IPS-18a (cell line): ENCODE measurements at regions not wholly inside any gene's neighbourhood (a gene's known extent, or its start where the extent isn't known, plus 50 kb on each side); places are given as distances from the start of the nearest gene placed in this dataset.

ENCODE experiments used
- H3K27ac ChIP-seq: one replicate; pipeline ENCODE4 v1.5.1; 2013; ENCODE audit warnings: low read length
- H3K27me3 ChIP-seq: one replicate; pipeline ENCODE4 v1.6.1; 2013; ENCODE audit warnings: mild to moderate bottlenecking, low read length; ENCODE audit not compliant: control insufficient read depth, insufficient read depth
- H3K36me3 ChIP-seq: one replicate; pipeline ENCODE4 v1.6.1; 2013; ENCODE audit warnings: low read depth, low read length; ENCODE audit not compliant: control insufficient read depth
- H3K4me1 ChIP-seq: one replicate; pipeline ENCODE4 v1.6.1; 2013; ENCODE audit warnings: low read depth, low read length; ENCODE audit not compliant: control insufficient read depth
- H3K4me3 ChIP-seq: one replicate; pipeline ENCODE4 v1.5.1; 2013; ENCODE audit warnings: low read length
- H3K9ac ChIP-seq: one replicate; pipeline ENCODE4 v1.6.1; 2013; ENCODE audit warnings: mild to moderate bottlenecking, low read length, moderate library complexity
- H3K9me3 ChIP-seq: one replicate; pipeline ENCODE4 v1.6.1; 2013; ENCODE audit warnings: low read depth, low read length; ENCODE audit not compliant: control insufficient read depth

GRCh38 chr4:124278477-124278876 lies 434.1 kb downstream of the ANKRD50 start:
- Histone ChIP-seq H3K4me3 (no peak overlapping the region), H3K27me3 (no peaks in the 10 kb centered on the region), H3K9ac (no peak overlapping the region), H3K9me3 (no peaks in the 10 kb centered on the region), H3K27ac (no peak overlapping the region), H3K4me1 (no peaks in the 10 kb centered on the region), H3K36me3 (no peaks in the 10 kb centered on the region)

- Histone ChIP-seq H3K36me3 (no peaks in the 10 kb centered on the region), H3K4me3 (no peak overlapping the region), H3K4me1 (no peaks in the 10 kb centered on the region), H3K27ac (no peak overlapping the region), H3K9me3 (no peaks in the 10 kb centered on the region), H3K27me3 (no peaks in the 10 kb centered on the region), H3K9ac (no peak overlapping the region)
Measured at GRCh38 chr4:124279741-124280140, 432.8 kb downstream of the ANKRD50 start.

GRCh38 chr4:124282301-124282898 lies 430.1 kb downstream of the ANKRD50 start:
- Histone ChIP-seq H3K9me3 (no peaks in the 10 kb centered on the region), H3K27ac (no peak overlapping the region), H3K4me1 (no peaks in the 10 kb centered on the region), H3K9ac (no peak overlapping the region), H3K4me3 (no peak overlapping the region), H3K27me3 (no peaks in the 10 kb centered on the region), H3K36me3 (no peaks in the 10 kb centered on the region)

GRCh38 chr4:124288706-124289486 lies 423.6 kb downstream of the ANKRD50 start:
- Histone ChIP-seq H3K27me3 (no peaks in the 10 kb centered on the region), H3K4me3 (no peak overlapping the region), H3K9ac (no peak overlapping the region), H3K4me1 (no peaks in the 10 kb centered on the region), H3K27ac (no peak overlapping the region), H3K36me3 (no peaks in the 10 kb centered on the region), H3K9me3 (no peaks in the 10 kb centered on the region)

- no peak overlapping the region for H3K9ac ChIP-seq
- no peaks in the 10 kb centered on the region for H3K36me3 ChIP-seq
- H3K27ac ChIP-seq, result no peak overlapping the region
- no peak overlapping the region for H3K4me3 ChIP-seq
- no peaks in the 10 kb centered on the region for H3K4me1 ChIP-seq
- no peaks in the 10 kb centered on the region for H3K27me3 ChIP-seq
- no peaks in the 10 kb centered on the region for H3K9me3 ChIP-seq
Measured at GRCh38 chr4:124290678-124291077, 421.9 kb downstream of the ANKRD50 start.

GRCh38 chr4:124295413-124295812 lies 417.1 kb downstream of the ANKRD50 start:
- Histone ChIP-seq H3K27ac (no peak overlapping the region), H3K4me1 (no peaks in the 10 kb centered on the region), H3K9ac (no peak overlapping the region), H3K4me3 (no peak overlapping the region), H3K9me3 (no peaks in the 10 kb centered on the region), H3K27me3 (no peaks in the 10 kb centered on the region), H3K36me3 (no peaks in the 10 kb centered on the region)

- Histone ChIP-seq H3K9ac (no peak overlapping the region), H3K4me1 (peaks cover 5% of the 10 kb centered on the region), H3K36me3 (no peaks in the 10 kb centered on the region), H3K27me3 (no peaks in the 10 kb centered on the region), H3K27ac (no peak overlapping the region), H3K4me3 (no peak overlapping the region), H3K9me3 (no peaks in the 10 kb centered on the region)
Measured at GRCh38 chr4:124304941-124305340, 407.6 kb downstream of the ANKRD50 start.

GRCh38 chr4:124306352-124306751 lies 406.2 kb downstream of the ANKRD50 start:
- Histone ChIP-seq H3K36me3 (no peaks in the 10 kb centered on the region), H3K27ac (no peak overlapping the region), H3K9me3 (no peaks in the 10 kb centered on the region), H3K27me3 (no peaks in the 10 kb centered on the region), H3K9ac (no peak overlapping the region), H3K4me3 (no peak overlapping the region), H3K4me1 (peaks cover 5% of the 10 kb centered on the region)

GRCh38 chr4:124307143-124307542 lies 405.4 kb downstream of the ANKRD50 start:
- no peak overlapping the region for H3K4me3 ChIP-seq
- H3K27me3 ChIP-seq, result no peaks in the 10 kb centered on the region
- no peak overlapping the region for H3K27ac ChIP-seq
- peaks cover 5% of the 10 kb centered on the region for H3K4me1 ChIP-seq
- no peaks in the 10 kb centered on the region for H3K36me3 ChIP-seq
- no peaks in the 10 kb centered on the region for H3K9me3 ChIP-seq
- H3K9ac ChIP-seq, result no peak overlapping the region

- H3K27ac ChIP-seq, result no peak overlapping the region
Measured at GRCh38 chr4:124318292-124318691, 394.2 kb downstream of the ANKRD50 start.

GRCh38 chr4:124321364-124321763 lies 391.2 kb downstream of the ANKRD50 start:
- H3K36me3 ChIP-seq, result no peaks in the 10 kb centered on the region
- no peaks in the 10 kb centered on the region for H3K27me3 ChIP-seq
- H3K27ac ChIP-seq, result no peak overlapping the region
- no peak overlapping the region for H3K4me3 ChIP-seq
- H3K9me3 ChIP-seq, result no peaks in the 10 kb centered on the region
- peaks cover 5% of the 10 kb centered on the region for H3K4me1 ChIP-seq
- no peak overlapping the region for H3K9ac ChIP-seq

More at GRCh38 chr4:124318292-124318691, 394.2 kb downstream of the ANKRD50 start:
- Histone ChIP-seq H3K27me3 (no peaks in the 10 kb centered on the region), H3K36me3 (no peaks in the 10 kb centered on the region), H3K9ac (no peak overlapping the region), H3K4me1 (peaks cover 5% of the 10 kb centered on the region), H3K4me3 (no peak overlapping the region), H3K9me3 (no peaks in the 10 kb centered on the region)
